Psoas muscle (tissue), 7 donors: ENCODE measurements at regions not wholly inside any gene's neighbourhood (a gene's known extent, or its start where the extent isn't known, plus 50 kb on each side); places are given as distances from the start of the nearest gene placed in this dataset.
"Not testable (repeated sequence)": the region's sequence is repeated elsewhere in the genome, so short reads cannot be mapped to it uniquely, and the experiment has no call there.

Source experiments
- ATAC-seq, 4 donors: fragments of 200-7000 bp; cut with Tn5 transposase; one replicate each; pipeline ENCODE4 v1.9.1; 2020; ENCODE audit warnings: moderate library complexity in 3 of 4, mild to moderate bottlenecking in 2 of 4
- DNase-seq, 2 donors: peaks; one replicate each; pipeline ENCODE4 v3.0.0-alpha.2; 2020
- H3K27ac ChIP-seq: fragments of 200-600 bp; one replicate; pipeline ENCODE4 v1.8.0; 2022
- H3K27me3 ChIP-seq, 3 donors: fragments of 200-600 bp in 1 of 3; one replicate each; pipeline versions ENCODE4 v1.6.1 to v1.8.0; 2013 to 2022; ENCODE audit warnings: low read length in 2 of 3, mild to moderate bottlenecking in 2 of 3, moderate library complexity in 1 of 3; ENCODE audit not compliant: insufficient read depth in 3 of 3
- H3K36me3 ChIP-seq, 2 donors: fragments of 200-600 bp in 1 of 2; one replicate each; pipeline versions ENCODE4 v1.6.1 to v1.8.0; 2013 to 2022; ENCODE audit warnings: low read depth in 1 of 2, mild to moderate bottlenecking in 1 of 2, moderate library complexity in 1 of 2; ENCODE audit not compliant: insufficient read depth in 1 of 2
- H3K4me1 ChIP-seq: fragments of 200-600 bp; one replicate; pipeline ENCODE4 v1.8.0; 2022
- H3K4me3 ChIP-seq: fragments of 200-600 bp; one replicate; pipeline ENCODE4 v1.8.0; 2022; ENCODE audit warnings: mild to moderate bottlenecking
- H3K9me3 ChIP-seq: fragments of 200-600 bp; one replicate; pipeline ENCODE4 v1.8.0; 2022
- CTCF ChIP-seq: fragments of 200-600 bp; IDR thresholded peaks from one replicate; pipeline ENCODE4 v1.8.0; 2022; ENCODE audit warnings: antibody characterized with exemption
- WGBS, 3 donors: extraction: QIAGEN DNeasy Blood & Tissue Kit; methylation state at CpG; one replicate each; pipeline versions ENCODE4 v1.1.6 to v1.1.7; 2013; 5-methylcytosine and 5-hydroxymethylcytosine counted together
- intact Hi-C, 2 donors: fragments of 100-400 bp; cut with DNase I; formaldehyde crosslinking; loops; one replicate each; pipeline versions ENCODE4 v1.11.0 to v1.14.2; 2022
- donor health status: healthy with polysubstance abuse.
- donor health status: DM: no; HTN: no; CAD: no; lungs with moderate emphysema.
- donor health status: Bipolar disorder and iron deficiency.
- donor health status: healthy.
- donor health status: DM: yes; HTN: yes; CAD: no.
- donor health status: DM: no; HTN: no; CAD: no.
- donor health status: DM: yes; HTN: yes; CAD: no.

GRCh38 chr1:166738140-166738539, 101.1 kb upstream of the POGK start:
- no peak for TF ChIP-seq CTCF
- no peak for ATAC-seq
- intact Hi-C loops, result no loop called here

GRCh38 chr1:166738873-166739272, 100.4 kb upstream of the POGK start:
- WGBS, 3 donors, result 44 to 46% (median 45%) methylated on average over 2 of the region's 2 CpGs
- H3K27me3 ChIP-seq, result no peaks in the 10 kb centered on the region

More at GRCh38 chr1:166738140-166738539, 101.1 kb upstream of the POGK start:
- Histone ChIP-seq H3K4me1 (no peaks in the 10 kb centered on the region), H3K27ac (no peak overlapping the region), H3K9me3 (no peaks in the 10 kb centered on the region), H3K36me3 (no peaks in the 10 kb centered on the region), H3K4me3 (no peak overlapping the region), H3K27me3 (no peaks in the 10 kb centered on the region)
- DNase-seq, result no peak

GRCh38 chr1:166740668-166741276, 98.5 kb upstream of the POGK start:
- Histone ChIP-seq H3K27me3 (no peaks in the 10 kb centered on the region), H3K4me1 (no peaks in the 10 kb centered on the region), H3K27ac (no peak overlapping the region), H3K36me3 (no peaks in the 10 kb centered on the region), H3K4me3 (no peak overlapping the region), H3K9me3 (peaks cover 1% of the 10 kb centered on the region)
- DNase-seq (no peak), ATAC-seq (no peak)
- TF ChIP-seq CTCF, result no peak
- WGBS, 3 donors, result 71 to 77% (median 75%) methylated on average over 3 of the region's 3 CpGs
- intact Hi-C loops, result no loop called here

More at GRCh38 chr1:166738873-166739272, 100.4 kb upstream of the POGK start:
- Histone ChIP-seq H3K27ac (no peak overlapping the region), H3K9me3 (no peaks in the 10 kb centered on the region), H3K4me1 (no peaks in the 10 kb centered on the region), H3K4me3 (no peak overlapping the region), H3K36me3 (no peaks in the 10 kb centered on the region)
- intact Hi-C loops, result no loop called here
- no peak for ATAC-seq
- no peak for DNase-seq
- TF ChIP-seq CTCF, result no peak

GRCh38 chr1:166763318-166763717, 76.0 kb upstream of the POGK start:
- Histone ChIP-seq H3K36me3 (no peaks in the 10 kb centered on the region), H3K27me3 (peaks cover 0 to 4% (median 3%) of the 10 kb centered on the region in 3 donors), H3K27ac (no peak overlapping the region), H3K4me1 (no peaks in the 10 kb centered on the region), H3K9me3 (no peaks in the 10 kb centered on the region), H3K4me3 (no peak overlapping the region)
- no peak for TF ChIP-seq CTCF
- WGBS, 3 donors, result 96 to 100% (median 100%) methylated on average over 1 of the region's 1 CpG
- no peak for DNase-seq
- intact Hi-C loops, result no loop called here
- ATAC-seq, result no peak

GRCh38 chr1:166766942-166767341, 72.3 kb upstream of the POGK start:
- Histone ChIP-seq H3K4me3 (no peak overlapping the region), H3K27me3 (peaks cover 0 to 4% (median 3%) of the 10 kb centered on the region in 3 donors), H3K4me1 (no peaks in the 10 kb centered on the region), H3K27ac (no peak overlapping the region), H3K36me3 (no peaks in the 10 kb centered on the region), H3K9me3 (peaks cover 12% of the 10 kb centered on the region)
- ATAC-seq (no peak), DNase-seq (no peak)
- TF ChIP-seq CTCF, result no peak
- intact Hi-C loops, result no loop called here
- 53 to 59% (median 57%) methylated on average over 2 of the region's 2 CpGs for WGBS, 3 donors

- H3K4me3 ChIP-seq, H3K9me3 ChIP-seq, H3K4me1 ChIP-seq, ATAC-seq, DNase-seq, H3K27me3 ChIP-seq, H3K36me3 ChIP-seq, H3K27ac ChIP-seq: not testable (repeated sequence)
- 12 to 29% (median 28%) methylated on average over 4 of the region's 4 CpGs for WGBS, 3 donors
- intact Hi-C loops, result loop anchor here in 1 of 2 donors (1.0 kb wide), 1 partner anchor 20 kb away; no protein-coding TSS in a partner anchor
Observed at GRCh38 chr1:166784646-166785045, 54.6 kb upstream of the POGK start.
